22Rv1 (cell line): ENCODE measurements at regions not wholly inside any gene's neighbourhood (a gene's known extent, or its start where the extent isn't known, plus 50 kb on each side); places are given as distances from the start of the nearest gene placed in this dataset.

ENCODE experiments used
- ZFX ChIP-seq: fragments of 450-650 bp; IDR thresholded peaks from 2 replicates; pipeline ENCODE4 v1.6.1; 2017; ENCODE audit warnings: antibody characterized with exemption, borderline replicate concordance
- TF ChIP-seq, protein P1 (sequence below): fragments of 450-650 bp; IDR thresholded peaks from 2 replicates; pipeline ENCODE4 v1.5.1; 2017; ENCODE audit warnings: mild to moderate bottlenecking

DNA sequence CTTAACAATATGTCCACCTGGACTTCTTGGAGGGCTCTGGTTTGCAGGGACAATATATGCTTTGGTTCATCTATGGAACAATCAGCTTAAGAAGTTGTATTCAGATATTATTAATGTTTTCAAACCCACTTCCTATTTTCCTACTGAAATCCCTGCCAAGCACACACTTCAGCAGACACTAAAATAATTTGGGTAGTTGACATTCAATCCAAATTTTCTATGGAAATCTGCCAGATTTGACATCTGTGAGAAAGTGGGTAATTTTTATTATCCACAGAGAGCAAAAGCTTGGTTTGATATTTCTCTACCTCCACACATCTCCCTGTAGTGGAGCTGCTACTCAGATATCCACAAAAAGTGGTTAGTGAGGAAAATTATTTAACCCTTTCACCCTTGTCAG lies 378.8 kb upstream of the SOX5 start:
- TF ChIP-seq, protein P1, sequence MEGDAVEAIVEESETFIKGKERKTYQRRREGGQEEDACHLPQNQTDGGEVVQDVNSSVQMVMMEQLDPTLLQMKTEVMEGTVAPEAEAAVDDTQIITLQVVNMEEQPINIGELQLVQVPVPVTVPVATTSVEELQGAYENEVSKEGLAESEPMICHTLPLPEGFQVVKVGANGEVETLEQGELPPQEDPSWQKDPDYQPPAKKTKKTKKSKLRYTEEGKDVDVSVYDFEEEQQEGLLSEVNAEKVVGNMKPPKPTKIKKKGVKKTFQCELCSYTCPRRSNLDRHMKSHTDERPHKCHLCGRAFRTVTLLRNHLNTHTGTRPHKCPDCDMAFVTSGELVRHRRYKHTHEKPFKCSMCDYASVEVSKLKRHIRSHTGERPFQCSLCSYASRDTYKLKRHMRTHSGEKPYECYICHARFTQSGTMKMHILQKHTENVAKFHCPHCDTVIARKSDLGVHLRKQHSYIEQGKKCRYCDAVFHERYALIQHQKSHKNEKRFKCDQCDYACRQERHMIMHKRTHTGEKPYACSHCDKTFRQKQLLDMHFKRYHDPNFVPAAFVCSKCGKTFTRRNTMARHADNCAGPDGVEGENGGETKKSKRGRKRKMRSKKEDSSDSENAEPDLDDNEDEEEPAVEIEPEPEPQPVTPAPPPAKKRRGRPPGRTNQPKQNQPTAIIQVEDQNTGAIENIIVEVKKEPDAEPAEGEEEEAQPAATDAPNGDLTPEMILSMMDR, result no peak
- TF ChIP-seq ZFX, result no peak
